ENCODE measurements at regions not wholly inside any gene's neighbourhood (a gene's known extent, or its start where the extent isn't known, plus 50 kb on each side); places are given as distances from the start of the nearest gene placed in this dataset.

DNA sequence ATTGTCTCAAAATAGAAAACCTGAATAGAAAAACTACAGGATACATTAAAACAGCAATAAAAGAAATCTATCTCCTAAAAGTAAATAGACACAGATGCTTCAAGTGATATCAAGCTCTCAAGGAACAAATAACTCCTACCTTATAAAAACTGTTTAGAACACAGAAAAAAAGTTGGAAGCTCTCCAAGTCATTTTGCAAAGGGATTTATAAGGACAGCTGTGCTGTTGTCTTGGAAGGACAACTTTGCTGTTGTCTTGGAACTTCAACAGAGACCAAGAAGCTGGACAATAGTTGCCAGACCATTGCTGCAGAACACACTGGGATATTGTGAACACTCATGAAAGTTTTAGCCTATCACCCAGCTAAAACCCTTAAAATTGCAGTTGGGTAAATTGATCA lies 780.7 kb downstream of the FLRT2 start:
- TF ChIP-seq, protein P1, sequence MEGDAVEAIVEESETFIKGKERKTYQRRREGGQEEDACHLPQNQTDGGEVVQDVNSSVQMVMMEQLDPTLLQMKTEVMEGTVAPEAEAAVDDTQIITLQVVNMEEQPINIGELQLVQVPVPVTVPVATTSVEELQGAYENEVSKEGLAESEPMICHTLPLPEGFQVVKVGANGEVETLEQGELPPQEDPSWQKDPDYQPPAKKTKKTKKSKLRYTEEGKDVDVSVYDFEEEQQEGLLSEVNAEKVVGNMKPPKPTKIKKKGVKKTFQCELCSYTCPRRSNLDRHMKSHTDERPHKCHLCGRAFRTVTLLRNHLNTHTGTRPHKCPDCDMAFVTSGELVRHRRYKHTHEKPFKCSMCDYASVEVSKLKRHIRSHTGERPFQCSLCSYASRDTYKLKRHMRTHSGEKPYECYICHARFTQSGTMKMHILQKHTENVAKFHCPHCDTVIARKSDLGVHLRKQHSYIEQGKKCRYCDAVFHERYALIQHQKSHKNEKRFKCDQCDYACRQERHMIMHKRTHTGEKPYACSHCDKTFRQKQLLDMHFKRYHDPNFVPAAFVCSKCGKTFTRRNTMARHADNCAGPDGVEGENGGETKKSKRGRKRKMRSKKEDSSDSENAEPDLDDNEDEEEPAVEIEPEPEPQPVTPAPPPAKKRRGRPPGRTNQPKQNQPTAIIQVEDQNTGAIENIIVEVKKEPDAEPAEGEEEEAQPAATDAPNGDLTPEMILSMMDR (IDR thresholded peaks at IDR 0.05): no peak
- TF ChIP-seq POLR2A (IDR thresholded peaks at IDR 0.05): no peak

Data from body of pancreas (tissue), 4 donors.